ENCODE measurements at regions not wholly inside any gene's neighbourhood (a gene's known extent, or its start where the extent isn't known, plus 50 kb on each side); places are given as distances from the start of the nearest gene placed in this dataset.

DNA sequence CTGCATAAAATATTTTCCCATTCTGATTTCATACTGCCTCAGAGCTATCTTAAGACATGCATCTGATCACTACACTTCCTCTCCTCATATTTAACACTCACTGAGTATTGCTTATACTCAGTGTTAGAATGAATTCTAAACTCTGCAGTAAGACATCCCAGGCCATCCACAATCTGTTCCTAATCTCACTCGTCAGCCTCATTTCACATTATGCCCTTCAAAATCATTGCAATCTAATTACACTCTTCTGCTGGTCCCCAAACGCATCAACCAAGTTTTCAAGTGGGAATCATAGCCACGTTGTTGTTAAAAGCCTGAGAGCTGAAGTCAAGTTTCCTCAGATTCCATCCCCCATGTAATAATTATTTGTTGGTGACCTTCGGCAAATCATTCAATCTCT, 1177.9 kb downstream of the ARAP2 start:
- H3K9me3 Mint-ChIP-seq (ENCODE audit: unreplicated experiment), result no peaks in the 10 kb centered on the region
- no peak overlapping the region for H3K4me3 Mint-ChIP-seq (ENCODE audit: unreplicated experiment)
- DNase-seq (ENCODE audit: extremely low spot score, unreplicated experiment), result no peak
- H3K27ac Mint-ChIP-seq (ENCODE audit: unreplicated experiment), result no peak overlapping the region
- H3K36me3 Mint-ChIP-seq (ENCODE audit: unreplicated experiment), result no peaks in the 10 kb centered on the region
- TF ChIP-seq, protein P1, sequence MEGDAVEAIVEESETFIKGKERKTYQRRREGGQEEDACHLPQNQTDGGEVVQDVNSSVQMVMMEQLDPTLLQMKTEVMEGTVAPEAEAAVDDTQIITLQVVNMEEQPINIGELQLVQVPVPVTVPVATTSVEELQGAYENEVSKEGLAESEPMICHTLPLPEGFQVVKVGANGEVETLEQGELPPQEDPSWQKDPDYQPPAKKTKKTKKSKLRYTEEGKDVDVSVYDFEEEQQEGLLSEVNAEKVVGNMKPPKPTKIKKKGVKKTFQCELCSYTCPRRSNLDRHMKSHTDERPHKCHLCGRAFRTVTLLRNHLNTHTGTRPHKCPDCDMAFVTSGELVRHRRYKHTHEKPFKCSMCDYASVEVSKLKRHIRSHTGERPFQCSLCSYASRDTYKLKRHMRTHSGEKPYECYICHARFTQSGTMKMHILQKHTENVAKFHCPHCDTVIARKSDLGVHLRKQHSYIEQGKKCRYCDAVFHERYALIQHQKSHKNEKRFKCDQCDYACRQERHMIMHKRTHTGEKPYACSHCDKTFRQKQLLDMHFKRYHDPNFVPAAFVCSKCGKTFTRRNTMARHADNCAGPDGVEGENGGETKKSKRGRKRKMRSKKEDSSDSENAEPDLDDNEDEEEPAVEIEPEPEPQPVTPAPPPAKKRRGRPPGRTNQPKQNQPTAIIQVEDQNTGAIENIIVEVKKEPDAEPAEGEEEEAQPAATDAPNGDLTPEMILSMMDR (IDR thresholded peaks at IDR 0.05), result no peak
- H3K4me1 Mint-ChIP-seq (ENCODE audit: unreplicated experiment), result peaks cover 3% of the 10 kb centered on the region
- no peaks in the 10 kb centered on the region for H3K27me3 Mint-ChIP-seq (ENCODE audit: unreplicated experiment)

DNA sequence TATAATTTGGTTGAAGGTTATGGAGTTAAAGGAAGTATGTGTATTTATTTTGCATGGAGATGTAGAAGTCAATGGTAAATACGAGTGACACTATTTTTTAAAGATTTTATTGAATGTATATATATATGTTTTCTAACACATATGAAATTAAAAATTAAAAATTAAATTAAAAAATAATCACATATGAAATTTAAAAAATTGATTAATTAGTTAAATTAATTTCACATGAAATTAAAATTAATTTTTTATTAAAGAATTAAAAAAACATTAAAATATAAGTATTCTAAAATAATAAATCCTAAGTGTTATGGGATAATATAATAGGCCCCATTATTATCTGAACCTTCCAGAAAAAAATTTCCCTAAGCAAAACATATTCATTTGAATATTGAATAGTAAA, 1163.5 kb downstream of the ARAP2 start:
- TF ChIP-seq, protein P1 (IDR thresholded peaks at IDR 0.05), result no peak
- Mint-ChIP-seq H3K4me3 (ENCODE audit: unreplicated experiment) (no peak overlapping the region), H3K27me3 (ENCODE audit: unreplicated experiment) (no peaks in the 10 kb centered on the region), H3K9me3 (ENCODE audit: unreplicated experiment) (no peaks in the 10 kb centered on the region), H3K4me1 (ENCODE audit: unreplicated experiment) (peaks cover 3% of the 10 kb centered on the region), H3K27ac (ENCODE audit: unreplicated experiment) (no peak overlapping the region), H3K36me3 (ENCODE audit: unreplicated experiment) (no peaks in the 10 kb centered on the region)
- DNase-seq (ENCODE audit: extremely low spot score, unreplicated experiment), result no peak

DNA sequence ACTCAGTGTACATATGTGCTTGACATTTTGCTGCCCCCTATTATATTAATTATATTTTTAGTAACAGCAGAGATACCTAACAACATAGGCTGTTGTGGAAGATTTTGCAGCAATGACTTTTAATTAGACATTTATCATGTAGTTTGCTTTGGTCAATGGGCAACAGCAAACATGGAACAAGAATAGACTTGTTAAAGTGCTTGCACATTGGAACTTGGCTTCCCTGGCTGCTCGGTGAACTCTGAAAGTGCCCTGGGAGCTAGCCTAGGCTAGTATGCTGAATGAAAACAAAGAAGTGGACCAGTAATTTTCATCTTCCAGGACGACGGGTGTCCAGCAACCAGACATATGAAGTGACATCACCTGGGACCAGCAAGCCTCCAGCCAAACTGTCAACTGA, 1157.1 kb downstream of the ARAP2 start:
- no peak overlapping the region for H3K27ac Mint-ChIP-seq (ENCODE audit: unreplicated experiment)
- no peak for DNase-seq (ENCODE audit: extremely low spot score, unreplicated experiment)
- no peaks in the 10 kb centered on the region for H3K9me3 Mint-ChIP-seq (ENCODE audit: unreplicated experiment)
- TF ChIP-seq, protein P1 (IDR thresholded peaks at IDR 0.05), result no peak
- H3K4me1 Mint-ChIP-seq (ENCODE audit: unreplicated experiment), result peaks cover 3% of the 10 kb centered on the region
- no peaks in the 10 kb centered on the region for H3K27me3 Mint-ChIP-seq (ENCODE audit: unreplicated experiment)
- no peak overlapping the region for H3K4me3 Mint-ChIP-seq (ENCODE audit: unreplicated experiment)
- no peaks in the 10 kb centered on the region for H3K36me3 Mint-ChIP-seq (ENCODE audit: unreplicated experiment)

DNA sequence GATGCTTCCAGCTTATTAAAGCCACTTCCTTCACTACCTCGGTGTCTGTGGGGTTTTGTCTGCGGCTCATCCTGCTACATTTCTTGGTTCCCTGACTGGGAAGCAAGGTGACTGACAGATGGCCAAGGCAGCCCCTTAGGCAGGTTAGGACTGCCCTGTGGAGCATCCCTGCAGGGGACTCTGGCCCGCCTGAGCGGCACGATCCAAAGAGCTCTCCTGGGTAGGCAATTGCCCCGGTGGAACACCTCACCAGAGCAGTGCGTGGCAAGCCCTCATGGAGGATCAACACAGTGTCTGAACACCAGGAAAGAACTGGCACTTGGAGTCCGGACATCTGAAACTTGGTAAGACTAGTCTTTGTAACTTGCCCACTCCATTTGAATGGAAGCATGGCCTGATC, 1143.4 kb downstream of the ARAP2 start:
- no peaks in the 10 kb centered on the region for H3K36me3 Mint-ChIP-seq (ENCODE audit: unreplicated experiment)
- DNase-seq (ENCODE audit: extremely low spot score, unreplicated experiment), result no peak
- H3K27me3 Mint-ChIP-seq (ENCODE audit: unreplicated experiment), result no peaks in the 10 kb centered on the region
- TF ChIP-seq, protein P1 (IDR thresholded peaks at IDR 0.05), result no peak
- H3K4me1 Mint-ChIP-seq (ENCODE audit: unreplicated experiment), result no peaks in the 10 kb centered on the region
- H3K9me3 Mint-ChIP-seq (ENCODE audit: unreplicated experiment), result no peaks in the 10 kb centered on the region
- H3K27ac Mint-ChIP-seq (ENCODE audit: unreplicated experiment), result no peak overlapping the region
- no peak overlapping the region for H3K4me3 Mint-ChIP-seq (ENCODE audit: unreplicated experiment)

DNA sequence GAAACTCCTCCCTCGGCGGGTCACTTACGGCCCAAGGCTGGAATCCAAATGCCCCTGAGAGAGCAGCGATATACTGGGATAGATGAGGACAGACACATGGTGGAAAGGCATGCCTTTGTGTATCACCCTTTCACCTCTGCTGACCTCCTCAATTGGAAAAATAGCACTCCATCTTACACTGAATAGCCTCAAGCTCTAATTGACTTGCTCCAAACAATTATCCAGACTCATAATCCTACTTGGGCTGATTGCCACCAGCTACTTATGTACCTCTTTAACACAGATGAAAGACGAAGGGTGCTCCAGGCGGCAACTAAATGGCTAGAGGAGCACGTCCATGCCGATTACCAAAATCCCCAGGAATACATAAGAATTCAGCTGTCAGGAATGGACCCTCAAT, 1142.2 kb downstream of the ARAP2 start:
- Mint-ChIP-seq H3K4me3 (ENCODE audit: unreplicated experiment) (no peak overlapping the region), H3K27ac (ENCODE audit: unreplicated experiment) (no peak overlapping the region), H3K27me3 (ENCODE audit: unreplicated experiment) (no peaks in the 10 kb centered on the region), H3K36me3 (ENCODE audit: unreplicated experiment) (no peaks in the 10 kb centered on the region), H3K4me1 (ENCODE audit: unreplicated experiment) (no peaks in the 10 kb centered on the region), H3K9me3 (ENCODE audit: unreplicated experiment) (no peaks in the 10 kb centered on the region)
- DNase-seq (ENCODE audit: extremely low spot score, unreplicated experiment), result no peak
- TF ChIP-seq, protein P1 (IDR thresholded peaks at IDR 0.05), result no peak
